Esophagus squamous epithelium (tissue), 5 donors: ENCODE measurements at regions not wholly inside any gene's neighbourhood (a gene's known extent, or its start where the extent isn't known, plus 50 kb on each side); places are given as distances from the start of the nearest gene placed in this dataset.

Source experiments
- DNase-seq: peaks from one replicate; lab custom pipeline; 2025; lab: John Stamatoyannopoulos, UW
- H3K27ac ChIP-seq, 4 donors: fragments of 200-600 bp; sonication (generic); one replicate each; pipeline ENCODE4 v1.5.1; 2016 to 2019; ENCODE audit warnings: mild to moderate bottlenecking in 1 of 4
- H3K27me3 ChIP-seq, 4 donors: fragments of 200-600 bp; sonication (generic); 1 replicate in 3 of 4; 2 replicates in 1 of 4; pipeline versions ENCODE4 v1.5.1 to v1.6.0; 2017 to 2021; ENCODE audit warnings: antibody characterized with exemption in 1 of 4
- H3K36me3 ChIP-seq, 3 donors: fragments of 200-600 bp; sonication (generic); one replicate each; pipeline ENCODE4 v1.5.1; 2016 to 2019
- H3K4me1 ChIP-seq, 3 donors: fragments of 200-600 bp; sonication (generic); one replicate each; pipeline ENCODE4 v1.5.1; 2017 to 2019
- H3K4me3 ChIP-seq, 4 donors: fragments of 200-600 bp; sonication (generic); 1 replicate in 3 of 4; 2 replicates in 1 of 4; pipeline ENCODE4 v1.5.1; 2016 to 2019; ENCODE audit warnings: mild to moderate bottlenecking in 2 of 4, moderate library complexity in 1 of 4
- H3K9me3 ChIP-seq, 3 donors: fragments of 200-600 bp; sonication (generic); one replicate each; pipeline ENCODE4 v1.5.1; 2016 to 2019
- POLR2A ChIP-seq, 4 donors: fragments of 450-650 bp; IDR thresholded peaks; one replicate each; pipeline ENCODE4 v1.6.1; 2017; ENCODE audit warnings: antibody characterized with exemption in 4 of 4, mild to moderate bottlenecking in 4 of 4, moderate library complexity in 3 of 4
- WGBS, 2 donors: methylation state at CpG; one replicate each; pipeline ENCODE4 v1.1.5; 2018; 5-methylcytosine and 5-hydroxymethylcytosine counted together
- intact Hi-C: fragments of 100-400 bp; cut with DNase I; formaldehyde crosslinking; loops from one replicate; pipeline ENCODE4 v1.15.0; 2022
- TF ChIP-seq, protein P1 (sequence below), 6 experiments: fragments of 450-650 bp in 4 of 6; fragments of 200-600 bp in 2 of 6; sonication (generic) in 2 of 6; IDR thresholded peaks; one replicate each; pipeline ENCODE4 v1.5.1; 2016 to 2019; ENCODE audit warnings: antibody characterized with exemption in 6 of 6, mild to moderate bottlenecking in 4 of 6, moderate library complexity in 4 of 6
- donor health status: DM: yes; HTN: yes; CAD: no.

DNA sequence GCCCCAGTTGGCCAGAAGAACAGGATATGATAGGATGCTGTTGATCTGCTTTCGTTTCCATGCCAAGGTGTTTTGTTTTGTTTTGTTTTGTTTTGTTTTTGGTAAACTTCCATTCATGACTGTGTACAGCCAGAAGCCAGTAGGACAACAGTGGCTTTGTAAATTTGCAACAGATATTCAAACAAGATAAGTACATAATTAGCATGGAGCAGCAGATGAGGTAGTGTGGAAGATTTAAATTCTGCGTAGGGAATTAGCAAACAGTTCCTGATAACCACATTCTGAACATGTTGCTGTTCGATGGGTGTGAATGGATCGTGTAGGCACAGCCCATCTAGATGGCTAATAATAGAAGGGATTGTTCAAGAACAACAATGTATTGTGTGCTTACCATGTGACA is 1080.1 kb upstream of the RBFOX1 start:
- H3K27me3 ChIP-seq, result no peaks in the 10 kb centered on the region
- no peaks in the 10 kb centered on the region for H3K36me3 ChIP-seq
- no peaks in the 10 kb centered on the region for H3K4me1 ChIP-seq
- TF ChIP-seq POLR2A (IDR thresholded peaks at IDR 0.05), result no peak
- TF ChIP-seq, protein P1, sequence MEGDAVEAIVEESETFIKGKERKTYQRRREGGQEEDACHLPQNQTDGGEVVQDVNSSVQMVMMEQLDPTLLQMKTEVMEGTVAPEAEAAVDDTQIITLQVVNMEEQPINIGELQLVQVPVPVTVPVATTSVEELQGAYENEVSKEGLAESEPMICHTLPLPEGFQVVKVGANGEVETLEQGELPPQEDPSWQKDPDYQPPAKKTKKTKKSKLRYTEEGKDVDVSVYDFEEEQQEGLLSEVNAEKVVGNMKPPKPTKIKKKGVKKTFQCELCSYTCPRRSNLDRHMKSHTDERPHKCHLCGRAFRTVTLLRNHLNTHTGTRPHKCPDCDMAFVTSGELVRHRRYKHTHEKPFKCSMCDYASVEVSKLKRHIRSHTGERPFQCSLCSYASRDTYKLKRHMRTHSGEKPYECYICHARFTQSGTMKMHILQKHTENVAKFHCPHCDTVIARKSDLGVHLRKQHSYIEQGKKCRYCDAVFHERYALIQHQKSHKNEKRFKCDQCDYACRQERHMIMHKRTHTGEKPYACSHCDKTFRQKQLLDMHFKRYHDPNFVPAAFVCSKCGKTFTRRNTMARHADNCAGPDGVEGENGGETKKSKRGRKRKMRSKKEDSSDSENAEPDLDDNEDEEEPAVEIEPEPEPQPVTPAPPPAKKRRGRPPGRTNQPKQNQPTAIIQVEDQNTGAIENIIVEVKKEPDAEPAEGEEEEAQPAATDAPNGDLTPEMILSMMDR (IDR thresholded peaks at IDR 0.05), result no peak
- WGBS, 2 donors, result 63 to 71% methylated on average over 4 of the region's 4 CpGs
- no peak overlapping the region for H3K4me3 ChIP-seq
- H3K27ac ChIP-seq, result no peak overlapping the region
- intact Hi-C loops, result no loop called here
- no peaks in the 10 kb centered on the region for H3K9me3 ChIP-seq
- no peak for DNase-seq

DNA sequence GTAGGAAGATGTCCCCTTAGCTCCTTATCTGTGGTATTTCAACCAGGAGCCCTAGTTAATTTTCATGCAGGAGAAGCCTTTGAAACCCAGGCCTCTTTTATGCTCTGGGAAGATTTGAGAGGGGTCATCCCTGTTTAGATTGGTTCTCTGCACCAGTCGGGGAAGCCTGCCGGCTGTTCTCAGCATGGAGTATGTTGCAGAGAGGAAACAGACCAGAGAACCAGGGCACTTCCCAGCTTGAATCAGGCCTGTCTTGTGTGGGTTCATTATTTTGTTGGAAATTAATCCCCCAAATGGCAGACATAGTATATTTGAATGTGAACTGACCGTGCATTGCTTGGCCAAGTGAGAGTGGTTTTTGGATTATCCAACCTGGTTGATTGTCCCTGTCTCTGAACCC is 1082.1 kb upstream of the RBFOX1 start:
- H3K4me3 ChIP-seq, result no peak overlapping the region
- 47 to 58% methylated on average over 3 of the region's 3 CpGs for WGBS, 2 donors
- H3K36me3 ChIP-seq, result no peaks in the 10 kb centered on the region
- no peaks in the 10 kb centered on the region for H3K9me3 ChIP-seq
- H3K27ac ChIP-seq, result no peak overlapping the region
- no peak for DNase-seq
- H3K4me1 ChIP-seq, result no peaks in the 10 kb centered on the region
- H3K27me3 ChIP-seq, result no peaks in the 10 kb centered on the region
- intact Hi-C loops, result no loop called here
- TF ChIP-seq, protein P1 (IDR thresholded peaks at IDR 0.05), result no peak

DNA sequence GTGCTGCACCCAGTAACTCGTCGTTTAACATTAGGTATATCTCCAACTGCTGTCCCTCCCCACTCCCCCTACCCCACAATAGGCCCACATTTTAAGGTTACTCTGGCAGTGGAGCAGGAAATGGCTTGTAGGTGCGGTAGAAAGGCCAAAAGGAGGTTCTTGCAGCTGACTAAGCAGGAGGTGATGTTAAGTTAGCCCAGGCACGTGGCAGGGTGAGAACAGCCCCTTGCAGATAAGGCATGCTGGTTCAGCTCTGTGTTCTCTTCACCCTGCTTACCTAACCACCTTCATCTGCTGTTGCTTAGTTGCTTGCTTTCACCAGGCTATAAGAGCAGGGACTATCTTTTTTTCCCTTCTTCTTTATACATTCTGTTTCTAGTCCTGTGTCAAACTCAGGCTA is 1082.8 kb upstream of the RBFOX1 start:
- no peak overlapping the region for H3K27ac ChIP-seq
- intact Hi-C loops, result no loop called here
- H3K27me3 ChIP-seq, result no peaks in the 10 kb centered on the region
- H3K36me3 ChIP-seq, result no peaks in the 10 kb centered on the region
- H3K4me3 ChIP-seq, result no peak overlapping the region
- TF ChIP-seq, protein P1 (IDR thresholded peaks at IDR 0.05), result no peak
- no peak for TF ChIP-seq POLR2A (IDR thresholded peaks at IDR 0.05)
- no peaks in the 10 kb centered on the region for H3K4me1 ChIP-seq
- H3K9me3 ChIP-seq, result no peaks in the 10 kb centered on the region
- no peak for DNase-seq
- WGBS, 2 donors, result 33 to 54% methylated on average over 3 to 4 of the region's 4 CpGs

DNA sequence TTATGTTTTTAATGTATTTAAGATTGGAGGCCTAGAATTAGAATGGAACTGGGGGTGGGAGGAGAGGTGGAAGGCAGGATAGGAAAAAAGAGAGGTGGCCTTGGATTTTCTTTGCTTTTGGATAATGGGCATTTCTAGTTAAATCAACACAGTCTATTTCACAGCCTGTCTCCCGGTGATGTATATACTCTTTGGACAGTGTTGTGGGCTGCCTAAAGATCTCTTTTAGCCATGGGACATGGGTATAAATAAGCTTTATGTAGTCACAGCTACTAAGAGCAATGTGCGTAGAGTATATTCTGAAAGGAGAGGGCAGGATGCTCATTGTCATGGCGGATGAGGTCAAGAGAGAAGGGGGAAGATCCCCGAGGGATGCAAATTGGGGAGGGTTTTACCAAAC is 1084.4 kb upstream of the RBFOX1 start:
- Histone ChIP-seq H3K4me3 (no peak overlapping the region), H3K36me3 (no peaks in the 10 kb centered on the region), H3K27ac (no peak overlapping the region), H3K9me3 (no peaks in the 10 kb centered on the region), H3K4me1 (no peaks in the 10 kb centered on the region), H3K27me3 (no peaks in the 10 kb centered on the region)
- no peak for DNase-seq
- intact Hi-C loops, result no loop called here
- no peak for TF ChIP-seq POLR2A (IDR thresholded peaks at IDR 0.05)
- TF ChIP-seq, protein P1 (IDR thresholded peaks at IDR 0.05), result no peak
- WGBS, 2 donors, result 68 to 70% methylated on average over 4 of the region's 4 CpGs

DNA sequence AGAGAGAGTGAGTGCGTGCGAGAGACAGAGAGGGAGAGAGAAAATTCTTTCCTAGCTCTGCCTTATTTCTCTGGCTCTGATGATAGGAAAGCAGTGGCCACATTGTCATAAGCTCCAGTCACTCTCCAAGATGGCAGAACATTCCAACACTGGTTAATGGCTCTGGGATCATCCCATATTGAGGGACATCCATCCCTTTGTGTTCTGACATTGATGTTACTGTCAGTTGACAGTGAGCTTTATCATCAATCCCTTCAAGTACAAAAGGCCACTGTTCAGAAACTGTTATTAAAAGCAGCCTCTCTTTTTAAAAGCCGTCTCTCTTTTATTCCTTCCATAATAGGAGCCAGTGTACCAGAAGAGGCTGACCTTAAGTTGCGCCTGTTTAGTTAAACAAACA is 1084.9 kb upstream of the RBFOX1 start:
- no peaks in the 10 kb centered on the region for H3K9me3 ChIP-seq
- H3K4me1 ChIP-seq, result no peaks in the 10 kb centered on the region
- no peaks in the 10 kb centered on the region for H3K27me3 ChIP-seq
- no peak overlapping the region for H3K27ac ChIP-seq
- 58 to 75% methylated on average over 4 of the region's 4 CpGs for WGBS, 2 donors
- intact Hi-C loops, result no loop called here
- no peak for DNase-seq
- no peak overlapping the region for H3K4me3 ChIP-seq
- TF ChIP-seq, protein P1 (IDR thresholded peaks at IDR 0.05), result no peak
- TF ChIP-seq POLR2A (IDR thresholded peaks at IDR 0.05), result no peak
- H3K36me3 ChIP-seq, result no peaks in the 10 kb centered on the region
